H1 (cell line): ENCODE measurements at regions not wholly inside any gene's neighbourhood (a gene's known extent, or its start where the extent isn't known, plus 50 kb on each side); places are given as distances from the start of the nearest gene placed in this dataset.

Experiments used
- GABPA ChIP-seq: IDR thresholded peaks from 2 replicates; pipeline ENCODE4 v1.6.1; 2011; ENCODE audit warnings: mild to moderate bottlenecking, low read length, moderate library complexity, borderline replicate concordance; ENCODE audit not compliant: insufficient read depth
- MAFK ChIP-seq: IDR thresholded peaks from 2 replicates; pipeline ENCODE4 v1.6.1; 2012; ENCODE audit warnings: low read depth, mild to moderate bottlenecking, improper control_type of control experiment, low read length
- TF ChIP-seq, protein P1 (sequence below): fragments of 300-600 bp; sonication (generic); IDR thresholded peaks from 2 replicates; pipeline ENCODE4 v1.7.1; 2012; ENCODE audit warnings: low read length, moderate library complexity, mild to moderate bottlenecking, inconsistent platforms; ENCODE audit not compliant: insufficient replicate concordance
- TF ChIP-seq, protein P2 (sequence below): IDR thresholded peaks from 2 replicates; pipeline ENCODE4 v1.6.1; 2012; ENCODE audit warnings: low read length, inconsistent platforms

DNA sequence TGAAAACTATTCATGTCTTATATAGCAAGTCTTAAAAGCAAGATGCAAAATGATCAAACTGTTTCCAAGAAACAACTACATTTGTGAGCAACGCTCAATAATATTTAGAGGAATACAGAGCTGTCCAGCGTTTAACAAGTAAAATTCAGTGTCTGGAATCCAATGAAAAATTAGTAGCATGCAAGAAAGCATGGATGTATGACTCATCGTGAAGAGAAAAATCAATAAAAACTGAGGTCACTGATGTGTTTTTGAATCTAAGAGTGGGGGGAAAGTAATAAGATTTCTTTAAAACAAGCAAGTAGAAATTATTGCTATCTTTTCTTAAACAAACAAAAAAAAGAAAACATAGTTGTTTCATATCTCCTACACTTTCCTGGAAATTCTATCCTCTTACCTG, 600.3 kb upstream of the GOLIM4 start (continued):
- TF ChIP-seq, protein P1, sequence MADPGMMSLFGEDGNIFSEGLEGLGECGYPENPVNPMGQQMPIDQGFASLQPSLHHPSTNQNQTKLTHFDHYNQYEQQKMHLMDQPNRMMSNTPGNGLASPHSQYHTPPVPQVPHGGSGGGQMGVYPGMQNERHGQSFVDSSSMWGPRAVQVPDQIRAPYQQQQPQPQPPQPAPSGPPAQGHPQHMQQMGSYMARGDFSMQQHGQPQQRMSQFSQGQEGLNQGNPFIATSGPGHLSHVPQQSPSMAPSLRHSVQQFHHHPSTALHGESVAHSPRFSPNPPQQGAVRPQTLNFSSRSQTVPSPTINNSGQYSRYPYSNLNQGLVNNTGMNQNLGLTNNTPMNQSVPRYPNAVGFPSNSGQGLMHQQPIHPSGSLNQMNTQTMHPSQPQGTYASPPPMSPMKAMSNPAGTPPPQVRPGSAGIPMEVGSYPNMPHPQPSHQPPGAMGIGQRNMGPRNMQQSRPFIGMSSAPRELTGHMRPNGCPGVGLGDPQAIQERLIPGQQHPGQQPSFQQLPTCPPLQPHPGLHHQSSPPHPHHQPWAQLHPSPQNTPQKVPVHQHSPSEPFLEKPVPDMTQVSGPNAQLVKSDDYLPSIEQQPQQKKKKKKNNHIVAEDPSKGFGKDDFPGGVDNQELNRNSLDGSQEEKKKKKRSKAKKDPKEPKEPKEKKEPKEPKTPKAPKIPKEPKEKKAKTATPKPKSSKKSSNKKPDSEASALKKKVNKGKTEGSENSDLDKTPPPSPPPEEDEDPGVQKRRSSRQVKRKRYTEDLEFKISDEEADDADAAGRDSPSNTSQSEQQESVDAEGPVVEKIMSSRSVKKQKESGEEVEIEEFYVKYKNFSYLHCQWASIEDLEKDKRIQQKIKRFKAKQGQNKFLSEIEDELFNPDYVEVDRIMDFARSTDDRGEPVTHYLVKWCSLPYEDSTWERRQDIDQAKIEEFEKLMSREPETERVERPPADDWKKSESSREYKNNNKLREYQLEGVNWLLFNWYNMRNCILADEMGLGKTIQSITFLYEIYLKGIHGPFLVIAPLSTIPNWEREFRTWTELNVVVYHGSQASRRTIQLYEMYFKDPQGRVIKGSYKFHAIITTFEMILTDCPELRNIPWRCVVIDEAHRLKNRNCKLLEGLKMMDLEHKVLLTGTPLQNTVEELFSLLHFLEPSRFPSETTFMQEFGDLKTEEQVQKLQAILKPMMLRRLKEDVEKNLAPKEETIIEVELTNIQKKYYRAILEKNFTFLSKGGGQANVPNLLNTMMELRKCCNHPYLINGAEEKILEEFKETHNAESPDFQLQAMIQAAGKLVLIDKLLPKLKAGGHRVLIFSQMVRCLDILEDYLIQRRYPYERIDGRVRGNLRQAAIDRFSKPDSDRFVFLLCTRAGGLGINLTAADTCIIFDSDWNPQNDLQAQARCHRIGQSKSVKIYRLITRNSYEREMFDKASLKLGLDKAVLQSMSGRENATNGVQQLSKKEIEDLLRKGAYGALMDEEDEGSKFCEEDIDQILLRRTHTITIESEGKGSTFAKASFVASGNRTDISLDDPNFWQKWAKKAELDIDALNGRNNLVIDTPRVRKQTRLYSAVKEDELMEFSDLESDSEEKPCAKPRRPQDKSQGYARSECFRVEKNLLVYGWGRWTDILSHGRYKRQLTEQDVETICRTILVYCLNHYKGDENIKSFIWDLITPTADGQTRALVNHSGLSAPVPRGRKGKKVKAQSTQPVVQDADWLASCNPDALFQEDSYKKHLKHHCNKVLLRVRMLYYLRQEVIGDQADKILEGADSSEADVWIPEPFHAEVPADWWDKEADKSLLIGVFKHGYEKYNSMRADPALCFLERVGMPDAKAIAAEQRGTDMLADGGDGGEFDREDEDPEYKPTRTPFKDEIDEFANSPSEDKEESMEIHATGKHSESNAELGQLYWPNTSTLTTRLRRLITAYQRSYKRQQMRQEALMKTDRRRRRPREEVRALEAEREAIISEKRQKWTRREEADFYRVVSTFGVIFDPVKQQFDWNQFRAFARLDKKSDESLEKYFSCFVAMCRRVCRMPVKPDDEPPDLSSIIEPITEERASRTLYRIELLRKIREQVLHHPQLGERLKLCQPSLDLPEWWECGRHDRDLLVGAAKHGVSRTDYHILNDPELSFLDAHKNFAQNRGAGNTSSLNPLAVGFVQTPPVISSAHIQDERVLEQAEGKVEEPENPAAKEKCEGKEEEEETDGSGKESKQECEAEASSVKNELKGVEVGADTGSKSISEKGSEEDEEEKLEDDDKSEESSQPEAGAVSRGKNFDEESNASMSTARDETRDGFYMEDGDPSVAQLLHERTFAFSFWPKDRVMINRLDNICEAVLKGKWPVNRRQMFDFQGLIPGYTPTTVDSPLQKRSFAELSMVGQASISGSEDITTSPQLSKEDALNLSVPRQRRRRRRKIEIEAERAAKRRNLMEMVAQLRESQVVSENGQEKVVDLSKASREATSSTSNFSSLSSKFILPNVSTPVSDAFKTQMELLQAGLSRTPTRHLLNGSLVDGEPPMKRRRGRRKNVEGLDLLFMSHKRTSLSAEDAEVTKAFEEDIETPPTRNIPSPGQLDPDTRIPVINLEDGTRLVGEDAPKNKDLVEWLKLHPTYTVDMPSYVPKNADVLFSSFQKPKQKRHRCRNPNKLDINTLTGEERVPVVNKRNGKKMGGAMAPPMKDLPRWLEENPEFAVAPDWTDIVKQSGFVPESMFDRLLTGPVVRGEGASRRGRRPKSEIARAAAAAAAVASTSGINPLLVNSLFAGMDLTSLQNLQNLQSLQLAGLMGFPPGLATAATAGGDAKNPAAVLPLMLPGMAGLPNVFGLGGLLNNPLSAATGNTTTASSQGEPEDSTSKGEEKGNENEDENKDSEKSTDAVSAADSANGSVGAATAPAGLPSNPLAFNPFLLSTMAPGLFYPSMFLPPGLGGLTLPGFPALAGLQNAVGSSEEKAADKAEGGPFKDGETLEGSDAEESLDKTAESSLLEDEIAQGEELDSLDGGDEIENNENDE = no peak
- TF ChIP-seq GABPA (no peak), MAFK (no peak)
- TF ChIP-seq, protein P2, sequence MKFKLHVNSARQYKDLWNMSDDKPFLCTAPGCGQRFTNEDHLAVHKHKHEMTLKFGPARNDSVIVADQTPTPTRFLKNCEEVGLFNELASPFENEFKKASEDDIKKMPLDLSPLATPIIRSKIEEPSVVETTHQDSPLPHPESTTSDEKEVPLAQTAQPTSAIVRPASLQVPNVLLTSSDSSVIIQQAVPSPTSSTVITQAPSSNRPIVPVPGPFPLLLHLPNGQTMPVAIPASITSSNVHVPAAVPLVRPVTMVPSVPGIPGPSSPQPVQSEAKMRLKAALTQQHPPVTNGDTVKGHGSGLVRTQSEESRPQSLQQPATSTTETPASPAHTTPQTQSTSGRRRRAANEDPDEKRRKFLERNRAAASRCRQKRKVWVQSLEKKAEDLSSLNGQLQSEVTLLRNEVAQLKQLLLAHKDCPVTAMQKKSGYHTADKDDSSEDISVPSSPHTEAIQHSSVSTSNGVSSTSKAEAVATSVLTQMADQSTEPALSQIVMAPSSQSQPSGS = no peak
